Kidney (tissue), 13 donors: ENCODE measurements at regions not wholly inside any gene's neighbourhood (a gene's known extent, or its start where the extent isn't known, plus 50 kb on each side); places are given as distances from the start of the nearest gene placed in this dataset.

Experiments
- DNase-seq, 5 donors: peaks; one replicate each; pipeline ENCODE4 v3.0.0-alpha.2; 2013 to 2020
- FAIRE-seq: peaks from 2 replicates; lab custom pipeline; 2012; peaks lifted over from hg19 to GRCh38; lab: Jason Lieb, UNC
- H3K27ac ChIP-seq, 2 donors: one replicate each; pipeline ENCODE4 v1.7.0; 2013; ENCODE audit warnings: low read depth in 2 of 2, low read length in 2 of 2, inconsistent platforms in 1 of 2
- H3K27me3 ChIP-seq: one replicate; pipeline ENCODE4 v1.7.1; 2013; ENCODE audit warnings: low read length, inconsistent platforms; ENCODE audit not compliant: control insufficient read depth, insufficient read depth
- H3K36me3 ChIP-seq, 3 donors: one replicate each; pipeline versions ENCODE4 v1.7.0 to v1.7.1; 2013; ENCODE audit warnings: low read length in 3 of 3, control low read depth in 1 of 3, inconsistent platforms in 1 of 3; ENCODE audit not compliant: insufficient read depth in 3 of 3, control insufficient read depth in 2 of 3
- H3K4me1 ChIP-seq, 3 donors: one replicate each; pipeline versions ENCODE4 v1.7.0 to v1.7.1; 2013; ENCODE audit warnings: low read length in 3 of 3, inconsistent platforms in 1 of 3, low read depth in 1 of 3; ENCODE audit not compliant: control insufficient read depth in 2 of 3, insufficient read depth in 2 of 3
- H3K4me3 ChIP-seq, 3 donors: one replicate each; pipeline versions ENCODE4 v1.7.0 to v1.8.1; 2013; ENCODE audit warnings: low read length in 3 of 3, control low read depth in 1 of 3, inconsistent platforms in 1 of 3
- H3K9ac ChIP-seq, 3 donors: one replicate each; pipeline versions ENCODE4 v1.7.0 to v1.7.1; 2013; ENCODE audit warnings: low read length in 3 of 3, control low read depth in 1 of 3, inconsistent platforms in 1 of 3
- H3K9me3 ChIP-seq, 3 donors: one replicate each; pipeline versions ENCODE4 v1.7.0 to v1.7.1; 2013; ENCODE audit warnings: low read length in 3 of 3, control low read depth in 1 of 3, inconsistent platforms in 1 of 3; ENCODE audit not compliant: control insufficient read depth in 2 of 3, insufficient read depth in 1 of 3
- CTCF ChIP-seq: IDR thresholded peaks from 3 replicates; pipeline ENCODE4 v1.5.1; 2012; ENCODE audit warnings: mild to moderate bottlenecking, moderate library complexity, borderline replicate concordance; ENCODE audit not compliant: insufficient read depth; ENCODE audit errors: extremely low read depth
- intact Hi-C: fragments of 100-400 bp; cut with DNase I; formaldehyde crosslinking; loops from one replicate; pipeline ENCODE4 v1.11.1; 2022
- donor health status: control.
- donor health status: control.
- donor health status: control.
- donor health status: control.
- donor health status: control.
- donor health status: DM: yes; HTN: yes; CAD: no.
- donor health status: Normal renal cell carcinoma (clear cell type).

GRCh38 chr5:130727830-130728229 lies 437.2 kb downstream of the HINT1 start:
- DNase-seq (no peak), FAIRE-seq (no peak)
- Histone ChIP-seq H3K27ac (no peak overlapping the region), H3K36me3 (no peaks in the 10 kb centered on the region), H3K27me3 (no peaks in the 10 kb centered on the region), H3K4me3 (no peak overlapping the region), H3K4me1 (no peaks in the 10 kb centered on the region), H3K9me3 (no peaks in the 10 kb centered on the region), H3K9ac (no peak overlapping the region)
- intact Hi-C loops: no loop called here
- no peak for TF ChIP-seq CTCF

- DNase-seq (no peak), FAIRE-seq (no peak)
- H3K36me3 ChIP-seq: no peaks in the 10 kb centered on the region
- no peaks in the 10 kb centered on the region for H3K9me3 ChIP-seq
- no peak overlapping the region for H3K4me3 ChIP-seq
- intact Hi-C loops: no loop called here
- no peak overlapping the region for H3K27ac ChIP-seq
- H3K4me1 ChIP-seq: no peaks in the 10 kb centered on the region
- no peak overlapping the region for H3K9ac ChIP-seq
- H3K27me3 ChIP-seq: no peaks in the 10 kb centered on the region
- TF ChIP-seq CTCF: no peak
Observed at GRCh38 chr5:130724658-130725057, 440.4 kb downstream of the HINT1 start.

DNA sequence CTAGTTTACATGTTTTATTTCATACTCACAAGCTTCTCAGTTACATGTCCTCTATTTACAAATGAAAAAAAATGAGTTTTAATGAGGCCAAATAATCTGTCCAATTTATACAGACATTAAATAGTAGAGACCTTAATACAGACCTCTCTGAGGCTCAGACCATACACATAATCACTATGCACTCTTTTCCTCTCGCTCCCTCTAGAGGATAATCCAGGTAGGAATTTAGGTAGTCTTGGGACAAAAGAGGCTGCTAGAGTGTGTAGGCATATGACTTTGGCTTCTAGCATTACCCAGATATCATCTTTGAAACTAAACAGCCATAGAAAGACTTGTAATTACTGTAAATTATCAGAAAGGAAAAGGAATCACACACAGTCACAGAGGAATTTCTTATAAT lies 444.7 kb downstream of the HINT1 start:
- Histone ChIP-seq H3K9me3 (no peaks in the 10 kb centered on the region), H3K27me3 (no peaks in the 10 kb centered on the region), H3K4me1 (no peaks in the 10 kb centered on the region), H3K36me3 (no peaks in the 10 kb centered on the region), H3K27ac (no peak overlapping the region), H3K9ac (no peak overlapping the region), H3K4me3 (no peak overlapping the region)
- FAIRE-seq (no peak), DNase-seq (peak in 2 of 5 donors; percentile 81)
- intact Hi-C loops: no loop called here
- peak; percentile 21 for TF ChIP-seq CTCF

- intact Hi-C loops: no loop called here
- DNase-seq: no peak
- Histone ChIP-seq H3K4me3 (no peak overlapping the region), H3K4me1 (no peaks in the 10 kb centered on the region), H3K9me3 (no peaks in the 10 kb centered on the region), H3K27me3 (no peaks in the 10 kb centered on the region), H3K36me3 (no peaks in the 10 kb centered on the region), H3K27ac (no peak overlapping the region), H3K9ac (no peak overlapping the region)
- FAIRE-seq: no peak
- no peak for TF ChIP-seq CTCF
Observed at GRCh38 chr5:130715541-130715940, 449.5 kb downstream of the HINT1 start.
